ENCODE measurements at regions not wholly inside any gene's neighbourhood (a gene's known extent, or its start where the extent isn't known, plus 50 kb on each side); places are given as distances from the start of the nearest gene placed in this dataset.

DNA sequence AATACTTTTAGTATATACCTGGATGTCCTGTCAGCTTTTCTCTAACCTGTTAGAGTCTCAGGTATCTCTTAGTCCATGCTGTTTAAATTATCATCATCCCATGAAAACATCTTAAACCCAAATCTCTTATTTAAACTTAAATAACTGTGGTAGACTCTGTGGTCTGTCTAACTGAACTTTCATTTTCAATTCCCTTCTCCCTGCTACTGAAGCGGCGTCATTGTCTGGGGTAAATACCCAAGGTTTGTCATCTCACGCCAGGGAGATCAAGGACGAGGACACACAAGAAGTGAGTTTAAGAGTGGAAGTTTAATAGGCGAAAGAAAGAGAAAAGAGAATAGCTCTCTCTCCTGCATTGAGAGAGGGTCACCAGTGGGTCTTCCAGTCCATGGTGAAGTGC, 804.4 kb upstream of the CELF2 start:
- TF ChIP-seq CTCF (conservative IDR thresholded peaks at IDR 0.05) = no peak
- no peak for TF ChIP-seq EZH2 (IDR thresholded peaks at IDR 0.05; ENCODE audit: low read depth)
